HG02884 (cell line): ENCODE measurements at regions not wholly inside any gene's neighbourhood (a gene's known extent, or its start where the extent isn't known, plus 50 kb on each side); places are given as distances from the start of the nearest gene placed in this dataset.

Experiments
- ATAC-seq: cut with Tn5 transposase; IDR thresholded peaks from one replicate; pipeline ENCODE4 v1.9.1; 2021; ENCODE audit warnings: mild to moderate bottlenecking, moderate library complexity; ENCODE audit not compliant: unreplicated experiment

DNA sequence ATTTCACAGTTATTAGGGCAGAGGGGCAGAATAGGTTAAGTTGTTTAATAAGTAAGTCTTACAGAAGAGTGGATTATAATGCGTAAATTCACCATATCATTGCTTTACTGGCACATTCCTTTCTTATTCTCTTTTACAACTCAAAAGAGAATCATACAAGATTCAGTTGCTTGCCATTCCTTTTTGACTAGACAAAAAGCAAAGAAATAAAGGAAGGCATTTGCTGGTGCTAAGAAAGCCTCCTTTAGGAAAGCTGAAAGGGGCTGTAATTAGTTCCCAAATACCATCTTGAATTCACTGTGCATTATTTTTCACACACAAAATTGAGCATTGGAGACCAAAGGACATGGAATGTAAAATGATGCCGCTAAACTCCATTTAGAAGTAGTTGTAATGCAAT, 499.3 kb downstream of the NXPH1 start:
- no peak for ATAC-seq

DNA sequence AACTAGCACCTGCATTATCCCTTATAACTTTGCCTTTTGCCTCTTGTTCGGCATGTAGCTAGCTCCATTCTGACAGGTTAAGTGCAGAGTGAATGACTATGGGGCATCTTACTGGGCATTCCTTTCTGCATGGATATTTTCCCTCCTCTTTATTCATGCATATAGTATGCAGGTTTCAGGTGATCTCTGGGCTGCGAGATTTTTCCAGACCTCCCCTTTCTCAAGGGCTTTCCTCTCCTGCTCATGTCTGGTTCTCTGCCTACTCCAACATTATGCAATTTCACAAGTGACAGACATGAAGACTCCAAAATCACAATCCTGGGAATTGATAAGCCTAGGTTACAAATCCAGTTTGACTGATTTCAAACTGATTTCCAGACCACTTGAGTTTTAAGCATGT, 503.8 kb downstream of the NXPH1 start:
- ATAC-seq, result no peak

DNA sequence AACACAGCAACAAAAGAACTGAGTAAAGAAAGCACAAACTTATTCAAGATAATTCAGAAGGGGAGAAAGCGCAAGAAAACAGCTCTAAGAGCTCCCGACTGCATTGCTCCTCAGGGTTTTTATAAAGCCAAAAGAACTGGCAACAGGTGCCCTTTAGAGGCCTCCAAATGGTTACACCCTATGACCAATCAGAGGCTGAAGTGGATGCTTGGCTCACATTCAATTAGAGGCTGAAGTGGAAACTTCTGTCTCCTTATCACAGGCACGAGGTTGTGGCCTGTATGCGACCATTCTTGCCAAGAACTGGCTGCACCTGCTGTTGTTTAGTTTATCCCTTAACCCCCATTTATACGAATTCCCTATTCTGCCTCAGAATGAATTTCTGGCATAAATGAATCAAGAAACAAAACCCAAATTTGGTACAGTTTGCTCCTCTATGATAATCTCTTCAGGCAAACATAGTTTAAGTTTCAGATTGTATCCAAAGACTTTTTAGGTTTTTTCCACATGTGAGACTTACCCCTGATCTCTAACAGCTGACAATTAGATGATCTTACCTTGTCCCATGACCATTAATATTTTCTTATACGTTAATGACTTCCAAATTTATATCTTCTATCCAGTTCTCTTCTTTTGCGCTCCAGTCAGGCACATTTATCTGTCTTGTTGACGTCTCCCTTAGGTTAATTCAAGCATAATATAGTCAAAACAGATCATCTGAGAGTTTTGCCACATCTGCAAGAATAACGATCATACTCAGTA, 504.8 kb downstream of the NXPH1 start:
- ATAC-seq, result no peak

DNA sequence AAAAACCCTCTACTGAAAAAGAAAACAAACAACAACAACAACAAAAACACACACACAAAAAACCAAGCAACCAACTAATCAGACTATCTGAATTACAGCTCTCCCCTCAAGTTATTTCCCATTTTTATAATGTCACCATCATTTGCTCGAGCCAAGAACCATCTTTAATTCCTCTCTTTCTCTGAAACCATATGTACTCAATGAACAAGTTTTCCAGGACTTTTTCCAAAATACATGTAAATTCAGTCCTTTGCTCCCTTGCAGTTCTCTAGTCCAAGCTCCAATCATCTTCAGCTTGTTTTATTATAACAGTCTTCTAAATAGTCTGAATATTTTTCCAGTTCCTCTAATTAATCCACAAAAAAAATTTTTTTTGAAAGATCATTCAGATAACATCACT, 506.0 kb downstream of the NXPH1 start:
- ATAC-seq, result no peak

DNA sequence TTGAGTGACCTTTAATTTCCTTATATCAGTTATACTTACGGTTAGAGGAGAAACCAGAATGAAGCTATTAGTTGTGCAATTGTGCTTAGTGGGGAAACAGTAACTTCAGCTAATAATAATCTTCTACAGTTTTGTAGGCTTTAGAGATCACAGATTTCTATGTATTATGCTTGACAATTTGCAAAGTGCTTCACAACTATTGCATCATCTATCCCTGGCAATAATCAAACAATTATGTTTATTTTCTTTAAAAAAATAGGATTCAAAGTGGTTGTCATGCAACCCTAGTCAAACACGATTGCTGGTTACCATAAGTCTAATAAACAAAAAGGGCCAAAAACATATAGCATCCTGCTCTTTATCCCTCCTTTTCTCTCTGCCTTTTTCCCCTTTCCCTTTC, 530.3 kb downstream of the NXPH1 start:
- ATAC-seq, result no peak

DNA sequence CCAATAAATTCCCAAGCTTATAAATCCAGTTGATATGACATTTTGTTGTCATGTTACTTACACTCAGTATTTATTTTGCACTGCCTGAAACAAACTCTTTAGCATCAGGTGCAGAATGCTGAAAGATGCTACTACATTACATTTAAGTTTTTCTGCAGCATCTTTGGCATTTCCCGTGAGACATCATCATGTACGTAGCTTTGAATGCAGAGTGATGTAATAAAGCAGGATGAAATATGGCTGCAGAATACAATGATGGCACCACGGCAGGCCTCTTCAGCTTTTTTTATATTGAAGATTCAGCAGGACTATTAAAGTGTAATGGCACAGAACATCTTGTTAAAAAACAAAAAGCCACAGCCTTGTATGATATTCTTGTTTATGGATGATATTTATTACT, 531.8 kb downstream of the NXPH1 start:
- no peak for ATAC-seq

DNA sequence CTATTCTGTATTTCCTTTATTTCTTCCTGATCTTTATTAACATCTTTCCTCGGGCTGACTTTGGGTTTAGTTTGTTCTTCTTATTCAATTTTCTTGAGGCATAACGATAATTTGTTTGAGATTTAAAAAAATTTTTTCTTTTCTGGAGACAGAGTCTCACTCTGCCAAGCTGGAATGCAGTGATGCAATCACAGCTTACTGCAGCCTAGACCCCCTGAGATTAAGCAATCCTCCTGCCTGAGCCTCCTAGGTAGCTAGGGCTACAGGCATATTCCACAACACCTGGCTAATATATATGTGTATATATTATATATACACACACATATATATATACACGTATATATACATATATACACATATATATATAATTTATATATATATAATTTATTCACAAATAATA, 540.2 kb downstream of the NXPH1 start:
- no peak for ATAC-seq

DNA sequence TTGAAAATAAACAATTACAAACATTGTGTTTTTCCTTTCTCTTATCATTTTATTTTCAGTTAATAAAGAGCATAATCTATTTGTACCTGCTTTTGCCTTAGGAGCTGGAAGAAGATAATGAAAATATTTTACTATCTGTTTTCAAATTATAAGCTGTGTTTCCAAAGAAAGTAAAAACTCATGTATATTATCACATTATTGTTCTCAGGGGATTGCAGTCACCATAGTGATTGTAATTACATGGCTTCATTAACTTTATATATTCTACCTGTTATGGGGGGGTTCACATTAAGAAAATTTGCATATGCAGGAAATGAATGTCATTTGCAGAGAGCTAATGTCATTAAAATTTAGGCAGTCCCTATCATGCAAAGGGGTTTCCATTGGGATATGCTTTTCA, 542.3 kb downstream of the NXPH1 start:
- ATAC-seq, result no peak

DNA sequence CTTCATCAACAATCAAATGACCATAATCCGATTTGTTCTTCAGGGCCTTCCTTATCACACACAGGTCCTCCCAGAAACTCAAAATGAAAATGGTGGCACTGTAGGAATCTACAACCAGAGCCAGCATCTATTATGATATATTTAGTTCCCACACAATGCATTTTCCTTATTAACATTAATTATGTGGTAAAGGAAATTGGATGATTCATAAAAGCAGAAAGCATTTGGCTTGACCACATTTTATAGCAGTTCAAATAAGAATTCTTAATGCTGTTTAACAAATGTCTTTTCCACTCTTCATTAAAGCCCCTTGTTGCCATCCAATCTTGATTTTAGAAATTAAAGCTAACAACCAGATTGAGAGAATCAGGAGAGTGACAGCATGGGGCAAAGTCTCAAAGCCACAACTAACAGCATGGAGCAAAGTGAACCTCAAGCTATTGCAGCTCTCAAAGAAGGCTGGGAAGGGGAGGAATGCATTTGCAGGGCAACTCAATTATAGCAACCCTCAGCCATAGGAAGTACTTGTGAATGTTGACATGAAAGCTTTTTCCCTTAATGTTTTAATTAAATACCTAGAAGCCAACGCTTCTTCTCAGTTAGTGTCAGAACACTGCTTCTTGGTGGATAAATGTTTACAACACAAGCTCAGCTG, 549.1 kb downstream of the NXPH1 start:
- no peak for ATAC-seq

DNA sequence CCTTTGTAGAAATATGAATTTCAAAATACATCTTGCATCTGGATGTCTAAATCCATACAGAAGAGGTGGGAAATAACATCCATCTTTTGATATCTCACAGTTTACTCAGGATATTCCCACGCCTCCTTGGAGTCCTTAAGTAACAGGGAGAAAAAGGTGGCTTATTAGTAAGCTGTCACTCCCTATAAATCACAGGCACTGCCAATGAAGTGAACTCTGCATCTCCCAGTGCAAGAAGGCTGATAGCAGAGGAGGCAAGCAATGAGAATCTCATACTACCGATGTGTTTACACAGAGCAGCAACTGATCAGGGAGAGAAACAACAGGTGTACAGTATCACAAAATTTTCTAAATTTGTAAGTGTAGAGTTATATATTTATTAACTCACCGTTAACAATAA, 551.8 kb downstream of the NXPH1 start:
- no peak for ATAC-seq

DNA sequence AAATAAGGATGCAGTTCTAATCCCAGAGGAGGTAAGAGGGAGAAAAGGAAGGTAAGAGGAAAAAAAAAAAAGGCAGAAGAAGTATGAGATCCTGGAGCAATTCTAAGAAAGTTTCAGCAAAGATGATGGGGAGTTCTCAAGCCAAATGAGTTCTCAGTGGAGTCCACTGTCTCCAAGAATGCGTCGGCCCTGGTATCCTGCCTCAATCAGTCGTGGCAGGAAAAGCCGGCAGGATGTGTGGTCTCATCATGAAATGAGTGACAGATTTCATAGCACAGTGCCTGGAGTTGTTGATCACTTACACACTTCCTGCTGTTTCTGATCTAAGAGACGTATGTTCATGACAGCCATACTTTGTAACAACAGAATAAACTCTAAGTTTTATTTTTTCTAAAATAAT, 554.9 kb downstream of the NXPH1 start:
- ATAC-seq, result no peak

DNA sequence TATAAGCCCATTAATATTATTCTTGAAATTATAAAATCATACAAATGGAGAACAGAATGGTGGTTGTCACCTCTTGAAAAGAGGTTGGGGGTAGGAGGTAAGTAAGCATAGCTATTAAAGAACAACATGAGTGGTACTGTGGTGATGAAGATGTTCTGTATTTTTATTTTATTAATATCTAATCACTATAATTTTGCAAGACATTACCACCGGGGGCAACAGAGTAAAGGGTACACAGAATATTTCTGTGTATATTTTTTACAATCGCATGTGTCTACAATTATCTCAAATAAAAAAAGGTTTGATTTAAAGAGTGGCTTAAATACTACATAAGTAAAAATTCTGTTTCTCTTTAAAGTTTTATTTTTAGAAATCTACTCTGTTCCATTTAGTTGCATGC, 557.8 kb downstream of the NXPH1 start:
- ATAC-seq, result no peak

DNA sequence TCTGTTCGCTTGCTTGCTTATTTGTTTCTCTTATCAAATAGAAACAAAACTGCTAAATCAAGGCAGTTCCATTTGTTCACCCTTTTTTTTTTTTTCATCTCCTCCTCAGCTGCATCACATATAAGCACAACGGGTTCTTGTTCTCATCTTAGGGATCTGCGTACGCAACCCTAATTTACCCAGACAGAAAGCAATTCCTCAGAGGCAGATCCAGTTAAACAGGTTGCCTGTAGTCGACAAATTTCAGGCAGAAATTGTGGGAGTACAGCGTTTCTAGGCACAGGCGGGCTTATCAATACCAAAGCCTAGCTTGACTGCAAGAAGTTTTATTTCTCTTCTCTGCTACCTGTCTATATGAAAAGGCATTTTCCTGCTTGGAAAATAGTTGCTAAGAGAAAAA, 565.4 kb downstream of the NXPH1 start:
- no peak for ATAC-seq

DNA sequence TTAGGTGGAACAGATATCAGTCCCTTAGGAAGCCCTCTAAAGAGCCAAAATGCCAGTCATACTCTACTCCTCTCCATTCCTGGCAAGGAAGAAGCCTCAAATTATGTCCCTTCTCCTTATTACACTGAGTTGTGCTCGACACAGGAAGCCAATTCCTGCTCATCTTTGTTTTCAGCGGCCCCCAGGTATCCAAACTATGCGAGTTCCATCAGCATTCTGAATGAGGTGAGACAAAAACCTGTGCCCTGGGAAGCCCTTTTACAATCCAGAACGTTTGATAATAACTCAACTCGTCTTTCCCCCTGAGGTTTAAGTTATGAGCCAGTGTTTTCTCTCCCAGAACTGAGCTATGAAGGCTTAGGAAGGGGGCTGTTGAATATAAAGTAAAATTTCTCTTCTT, 580.5 kb downstream of the NXPH1 start:
- ATAC-seq, result no peak

DNA sequence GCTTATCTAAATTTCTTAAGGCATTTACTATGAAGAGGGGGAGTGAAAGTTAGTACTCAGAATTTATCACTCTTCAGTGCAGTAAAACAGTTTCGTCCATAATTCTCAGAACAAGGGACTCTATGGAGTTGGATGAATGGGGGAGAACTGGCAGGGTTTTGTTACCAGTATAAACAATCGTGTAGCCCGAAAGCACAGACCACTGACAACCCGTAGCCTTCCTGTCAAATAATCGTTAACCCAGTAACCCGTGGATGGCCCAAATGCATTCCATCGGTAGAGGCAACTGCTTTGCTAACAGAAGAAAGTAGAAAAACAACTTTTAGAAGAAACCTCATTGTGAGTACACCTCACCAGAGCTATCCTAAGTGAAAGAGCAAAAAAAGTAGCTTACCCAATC, 583.9 kb downstream of the NXPH1 start:
- ATAC-seq, result no peak

DNA sequence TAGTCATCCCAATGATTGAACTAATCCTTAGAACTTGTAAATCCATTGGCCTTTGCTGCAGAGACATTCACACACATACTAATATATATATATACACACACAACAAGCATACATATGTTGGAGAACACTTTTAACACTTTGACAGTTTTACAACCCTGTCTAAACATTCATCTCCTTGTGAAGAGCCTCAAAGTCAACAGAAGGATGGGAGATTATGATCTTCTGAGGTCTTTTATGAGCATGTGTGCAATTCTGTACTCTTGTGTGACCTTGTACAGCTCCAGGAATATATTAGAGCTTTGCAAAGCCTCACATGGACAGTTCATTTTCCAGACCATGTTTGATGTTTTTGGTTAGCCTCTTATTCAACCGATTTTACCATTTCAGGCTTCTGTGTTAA, 589.0 kb downstream of the NXPH1 start:
- no peak for ATAC-seq

DNA sequence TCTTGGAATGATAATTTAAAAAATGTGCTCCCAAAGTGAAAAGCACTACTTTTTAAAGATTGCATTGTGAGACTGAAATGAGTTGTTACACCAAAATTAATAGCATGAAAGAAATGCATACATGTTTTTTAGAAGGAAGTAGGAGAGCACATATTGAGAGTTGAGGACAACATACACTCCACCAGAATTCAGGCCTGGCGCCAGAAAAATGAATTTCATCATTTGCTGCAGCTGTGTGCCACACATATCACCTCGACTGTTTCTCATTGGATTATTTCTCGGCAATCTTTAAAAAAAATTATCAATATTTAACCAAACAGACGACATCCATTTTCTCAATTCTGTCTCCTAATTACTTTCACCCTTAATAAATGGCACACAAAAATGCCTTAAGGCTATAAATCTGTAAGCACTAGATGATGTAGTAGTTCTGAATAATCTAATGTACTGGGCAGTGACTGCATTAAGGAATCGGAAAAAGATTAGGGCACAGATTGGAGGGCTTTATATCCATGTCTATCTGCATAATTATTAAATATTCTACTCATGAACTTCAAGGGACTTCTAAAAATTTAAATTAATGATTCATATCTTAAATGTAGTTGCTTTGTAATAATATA, 590.4 kb downstream of the NXPH1 start:
- ATAC-seq, result no peak

DNA sequence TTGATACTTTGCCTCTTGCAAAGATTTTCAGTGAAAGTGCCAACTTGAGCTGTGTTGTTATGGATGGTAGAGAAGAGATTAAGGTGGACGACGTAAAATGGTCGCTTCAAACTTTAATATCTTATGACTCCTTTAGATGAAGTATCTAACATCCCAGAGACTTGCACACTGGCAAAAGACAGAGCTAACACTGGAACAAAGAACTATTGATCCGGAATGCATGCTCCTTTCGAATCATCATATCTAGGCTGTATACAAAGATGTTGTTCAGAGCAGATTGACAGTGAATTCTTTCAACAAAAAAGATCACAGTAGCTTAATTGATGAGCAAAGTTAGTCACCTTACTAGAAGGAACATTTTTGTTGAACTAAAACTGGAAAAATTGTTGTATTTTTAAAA, 592.7 kb downstream of the NXPH1 start:
- no peak for ATAC-seq

DNA sequence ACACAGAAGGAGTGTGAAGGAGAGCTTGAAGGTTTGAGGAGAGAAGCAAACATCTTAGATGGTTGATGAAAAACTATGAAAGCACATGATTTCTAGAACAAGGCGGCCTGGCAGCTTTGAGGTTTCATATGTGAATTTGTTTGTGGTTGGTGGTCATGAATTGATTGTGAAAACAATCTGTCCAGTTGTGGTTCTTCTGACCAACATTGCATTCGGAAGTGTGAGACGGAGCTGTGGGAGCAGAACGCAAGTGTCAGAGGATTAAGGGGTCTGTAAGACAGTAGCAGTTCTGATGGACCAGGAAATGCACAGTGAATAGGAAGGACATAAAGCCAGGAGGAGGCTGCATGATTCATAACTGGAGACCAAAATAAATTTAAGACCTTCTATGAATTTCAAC, 594.6 kb downstream of the NXPH1 start:
- no peak for ATAC-seq

DNA sequence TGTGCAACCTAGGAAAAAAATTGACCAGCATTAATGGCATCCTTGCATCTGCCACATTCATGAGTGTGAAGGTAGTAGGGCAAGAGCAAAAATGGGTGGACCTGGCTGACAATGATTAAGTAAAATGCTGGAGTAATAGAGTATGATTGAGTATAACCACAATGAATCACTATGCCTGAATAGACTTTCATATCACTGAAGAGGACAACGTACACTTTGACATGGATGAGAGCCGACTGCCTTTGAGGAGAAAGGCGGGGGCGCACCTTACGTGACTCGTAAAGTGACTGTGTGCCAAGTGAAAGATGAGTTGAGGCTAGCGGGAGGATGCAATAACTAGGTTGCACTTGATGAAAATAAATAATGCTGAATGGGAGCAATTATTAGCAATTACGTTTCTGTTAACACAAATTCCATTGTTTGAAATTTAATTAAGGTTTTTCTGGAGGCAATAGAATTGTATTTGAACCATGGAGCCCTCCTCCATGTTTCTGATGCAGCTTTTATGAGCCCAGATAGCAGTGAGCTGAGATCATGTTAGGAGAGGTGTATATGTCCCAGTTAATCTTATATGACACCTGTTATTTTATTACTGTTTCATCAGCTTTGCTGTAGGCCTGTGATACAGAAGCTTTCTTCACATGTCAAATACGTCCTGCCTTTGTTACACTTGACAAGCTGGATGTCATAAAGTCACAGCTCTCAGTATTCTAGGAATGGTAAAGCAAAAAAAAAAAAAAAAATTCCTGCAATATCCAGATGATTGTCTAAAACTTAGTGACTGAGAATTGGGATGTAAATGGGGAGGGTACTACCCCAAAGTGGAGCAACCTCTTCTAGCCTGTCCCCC, 596.5 kb downstream of the NXPH1 start:
- ATAC-seq, result no peak

DNA sequence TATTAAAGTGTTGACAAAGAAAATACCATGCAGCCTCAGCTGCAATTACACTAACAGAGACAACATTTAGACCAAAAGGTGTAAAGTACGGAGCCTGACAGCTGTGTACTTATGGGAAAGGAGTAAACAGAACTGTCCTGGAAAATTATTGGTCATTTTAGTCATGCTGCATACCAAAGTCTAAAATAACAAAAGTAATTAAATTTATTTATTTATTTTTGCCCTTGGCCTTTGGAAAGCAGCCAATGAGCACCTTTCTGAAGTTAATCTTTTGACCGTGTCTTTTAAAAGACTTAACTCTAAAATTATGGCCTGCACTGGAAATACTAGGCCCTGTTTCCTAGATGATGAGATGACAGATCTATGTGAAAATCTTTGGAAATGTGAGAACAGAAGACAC, 597.6 kb downstream of the NXPH1 start:
- ATAC-seq, result no peak

DNA sequence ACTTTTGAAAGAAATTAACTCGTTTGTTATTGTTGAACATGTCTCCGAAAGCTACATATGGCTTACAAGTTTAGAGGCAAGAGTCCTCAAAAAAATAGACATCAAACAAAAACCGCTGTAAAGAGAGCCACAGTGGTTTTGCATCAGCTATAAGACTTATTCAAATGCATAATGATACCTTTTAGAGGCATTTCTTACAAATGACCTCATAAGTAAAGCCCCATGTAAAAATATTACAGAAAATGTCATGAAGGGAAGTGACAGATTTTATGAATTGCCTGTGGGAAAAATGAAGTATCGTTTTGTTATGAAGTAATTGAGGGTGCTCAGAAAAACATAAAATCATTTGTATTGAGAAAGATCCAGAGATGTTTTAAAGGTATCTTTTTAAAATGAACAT, 598.0 kb downstream of the NXPH1 start:
- ATAC-seq, result no peak
